GM23338 (cell line): ENCODE measurements at regions not wholly inside any gene's neighbourhood (a gene's known extent, or its start where the extent isn't known, plus 50 kb on each side); places are given as distances from the start of the nearest gene placed in this dataset.

Source experiments
- CREB1 ChIP-seq: fragments of 250-450 bp; sonication (Bioruptor Pico); IDR thresholded peaks from 2 replicates; pipeline ENCODE4 v1.5.0; 2020; ENCODE audit warnings: low read depth, mild to moderate bottlenecking, moderate library complexity
- EZH2 ChIP-seq: fragments of 200-600 bp; sonication (generic); IDR thresholded peaks from one replicate; pipeline ENCODE4 v1.8.0; 2017; ENCODE audit warnings: antibody characterized with exemption, mild to moderate bottlenecking, low read depth; ENCODE audit not compliant: unreplicated experiment
- EZH2phosphoT487 ChIP-seq: fragments of 200-600 bp; sonication (generic); IDR thresholded peaks from one replicate; pipeline ENCODE4 v1.8.1; 2018; ENCODE audit warnings: antibody characterized with exemption; ENCODE audit not compliant: unreplicated experiment
- JUNB ChIP-seq: IDR thresholded peaks from one replicate; pipeline ENCODE4 v1.6.1; 2016; ENCODE audit warnings: antibody characterized with exemption; ENCODE audit not compliant: unreplicated experiment
- NANOG ChIP-seq: IDR thresholded peaks from 2 replicates; pipeline ENCODE4 v1.6.1; 2016; ENCODE audit warnings: antibody characterized with exemption, borderline replicate concordance
- POLR2AphosphoS5 ChIP-seq: IDR thresholded peaks from 2 replicates; pipeline ENCODE4 v1.6.1; 2016; ENCODE audit warnings: antibody characterized with exemption, low read depth
- REST ChIP-seq: IDR thresholded peaks from one replicate; pipeline ENCODE4 v1.6.1; 2018; ENCODE audit warnings: antibody characterized with exemption; ENCODE audit not compliant: unreplicated experiment
- STAT1 ChIP-seq: IDR thresholded peaks from one replicate; pipeline ENCODE4 v1.6.1; 2016; ENCODE audit warnings: antibody characterized with exemption; ENCODE audit not compliant: unreplicated experiment
- ZNF114 ChIP-seq: fragments of 250-450 bp; sonication (Bioruptor Pico); IDR thresholded peaks from 2 replicates; pipeline ENCODE4 v1.5.0; 2020; ENCODE audit warnings: mild to moderate bottlenecking, moderate library complexity
- ZNF331 ChIP-seq: fragments of 250-450 bp; sonication (Bioruptor Pico); IDR thresholded peaks from 2 replicates; pipeline ENCODE4 v1.5.0; 2020; ENCODE audit warnings: low read depth, mild to moderate bottlenecking, moderate library complexity
- TF ChIP-seq, protein P1 (sequence below), 2 experiments: fragments of 200-600 bp in 1 of 2; sonication (generic) in 1 of 2; conservative IDR thresholded peaks; 2 replicates each; pipeline versions ENCODE4 v1.5.1 to v1.6.1; 2016 to 2017; ENCODE audit warnings: antibody characterized with exemption in 2 of 2, low read depth in 2 of 2, mild to moderate bottlenecking in 2 of 2, moderate library complexity in 1 of 2

GRCh38 chr12:113709456-113709855 is 237.8 kb upstream of the LHX5 start:
- TF ChIP-seq, protein P1, sequence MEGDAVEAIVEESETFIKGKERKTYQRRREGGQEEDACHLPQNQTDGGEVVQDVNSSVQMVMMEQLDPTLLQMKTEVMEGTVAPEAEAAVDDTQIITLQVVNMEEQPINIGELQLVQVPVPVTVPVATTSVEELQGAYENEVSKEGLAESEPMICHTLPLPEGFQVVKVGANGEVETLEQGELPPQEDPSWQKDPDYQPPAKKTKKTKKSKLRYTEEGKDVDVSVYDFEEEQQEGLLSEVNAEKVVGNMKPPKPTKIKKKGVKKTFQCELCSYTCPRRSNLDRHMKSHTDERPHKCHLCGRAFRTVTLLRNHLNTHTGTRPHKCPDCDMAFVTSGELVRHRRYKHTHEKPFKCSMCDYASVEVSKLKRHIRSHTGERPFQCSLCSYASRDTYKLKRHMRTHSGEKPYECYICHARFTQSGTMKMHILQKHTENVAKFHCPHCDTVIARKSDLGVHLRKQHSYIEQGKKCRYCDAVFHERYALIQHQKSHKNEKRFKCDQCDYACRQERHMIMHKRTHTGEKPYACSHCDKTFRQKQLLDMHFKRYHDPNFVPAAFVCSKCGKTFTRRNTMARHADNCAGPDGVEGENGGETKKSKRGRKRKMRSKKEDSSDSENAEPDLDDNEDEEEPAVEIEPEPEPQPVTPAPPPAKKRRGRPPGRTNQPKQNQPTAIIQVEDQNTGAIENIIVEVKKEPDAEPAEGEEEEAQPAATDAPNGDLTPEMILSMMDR (conservative IDR thresholded peaks at IDR 0.05; ENCODE audit: low read depth in 2 of 2) = no peak
- TF ChIP-seq EZH2 (no peak), EZH2phosphoT487 (no peak), POLR2AphosphoS5 (no peak), REST (no peak), CREB1 (CRISPR knock-in tag) (no peak), ZNF331 (CRISPR knock-in tag) (no peak), JUNB (no peak), ZNF114 (CRISPR knock-in tag) (no peak), STAT1 (no peak), NANOG (no peak)
